GM12801 (cell line): ENCODE measurements at regions not wholly inside any gene's neighbourhood (a gene's known extent, or its start where the extent isn't known, plus 50 kb on each side); places are given as distances from the start of the nearest gene placed in this dataset.

Experiments used
- TF ChIP-seq, protein P1 (sequence below): IDR thresholded peaks from one replicate; pipeline ENCODE4 v1.5.1; 2011; ENCODE audit warnings: control low read depth; ENCODE audit not compliant: insufficient read length; ENCODE audit errors: extremely low read depth

DNA sequence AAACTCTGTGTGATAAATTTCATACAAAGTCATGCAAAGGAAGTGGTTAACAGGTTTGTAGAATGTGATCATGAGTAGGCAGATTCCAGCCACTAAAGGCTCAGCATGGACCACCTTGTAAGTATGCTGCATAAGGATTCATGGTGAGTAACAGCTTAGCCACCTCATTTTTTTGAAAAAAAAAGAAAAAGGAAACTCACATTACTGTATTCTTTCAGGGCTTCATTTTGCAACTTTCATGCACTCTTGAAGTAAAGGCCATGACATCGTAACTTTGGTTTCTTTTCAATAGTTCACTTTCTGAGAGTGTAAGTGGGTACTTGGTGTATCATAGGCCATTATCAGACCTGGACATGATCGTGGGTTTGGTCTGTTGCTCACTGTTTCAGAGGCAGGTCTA lies 175.1 kb downstream of the PCSK1 start:
- TF ChIP-seq, protein P1, sequence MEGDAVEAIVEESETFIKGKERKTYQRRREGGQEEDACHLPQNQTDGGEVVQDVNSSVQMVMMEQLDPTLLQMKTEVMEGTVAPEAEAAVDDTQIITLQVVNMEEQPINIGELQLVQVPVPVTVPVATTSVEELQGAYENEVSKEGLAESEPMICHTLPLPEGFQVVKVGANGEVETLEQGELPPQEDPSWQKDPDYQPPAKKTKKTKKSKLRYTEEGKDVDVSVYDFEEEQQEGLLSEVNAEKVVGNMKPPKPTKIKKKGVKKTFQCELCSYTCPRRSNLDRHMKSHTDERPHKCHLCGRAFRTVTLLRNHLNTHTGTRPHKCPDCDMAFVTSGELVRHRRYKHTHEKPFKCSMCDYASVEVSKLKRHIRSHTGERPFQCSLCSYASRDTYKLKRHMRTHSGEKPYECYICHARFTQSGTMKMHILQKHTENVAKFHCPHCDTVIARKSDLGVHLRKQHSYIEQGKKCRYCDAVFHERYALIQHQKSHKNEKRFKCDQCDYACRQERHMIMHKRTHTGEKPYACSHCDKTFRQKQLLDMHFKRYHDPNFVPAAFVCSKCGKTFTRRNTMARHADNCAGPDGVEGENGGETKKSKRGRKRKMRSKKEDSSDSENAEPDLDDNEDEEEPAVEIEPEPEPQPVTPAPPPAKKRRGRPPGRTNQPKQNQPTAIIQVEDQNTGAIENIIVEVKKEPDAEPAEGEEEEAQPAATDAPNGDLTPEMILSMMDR = no peak

DNA sequence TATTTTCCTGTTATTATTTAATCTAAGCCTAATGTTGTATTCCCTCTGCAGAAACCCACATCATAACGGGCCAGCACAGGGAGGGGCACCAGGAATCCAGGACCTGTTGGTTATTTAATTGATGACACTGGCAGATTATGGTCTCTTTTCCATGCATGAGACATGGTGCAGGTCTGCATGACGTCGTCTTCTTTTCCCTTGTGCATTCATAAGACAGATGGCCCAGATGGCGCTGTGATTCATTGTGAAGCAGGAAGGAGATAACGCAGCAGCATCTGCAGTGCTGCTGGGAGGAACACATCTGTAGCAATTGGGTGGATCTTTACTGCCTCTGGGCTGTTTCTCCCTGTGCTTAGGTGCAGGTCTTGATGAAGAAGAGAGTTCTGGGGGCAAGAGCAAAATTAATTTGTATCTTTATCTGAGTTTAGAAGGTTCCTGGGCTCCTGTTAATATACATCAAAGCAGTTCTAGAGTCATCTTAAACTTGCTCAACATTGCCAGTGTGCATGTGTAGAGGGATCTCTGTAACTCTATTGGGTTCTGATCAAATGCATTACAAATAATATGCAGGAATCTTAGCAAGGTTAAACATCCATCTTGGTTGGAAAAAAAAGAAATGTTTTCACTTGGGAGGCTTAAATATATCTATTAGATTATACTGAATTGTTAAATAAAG lies 176.1 kb downstream of the PCSK1 start:
- TF ChIP-seq, protein P1 = no peak

DNA sequence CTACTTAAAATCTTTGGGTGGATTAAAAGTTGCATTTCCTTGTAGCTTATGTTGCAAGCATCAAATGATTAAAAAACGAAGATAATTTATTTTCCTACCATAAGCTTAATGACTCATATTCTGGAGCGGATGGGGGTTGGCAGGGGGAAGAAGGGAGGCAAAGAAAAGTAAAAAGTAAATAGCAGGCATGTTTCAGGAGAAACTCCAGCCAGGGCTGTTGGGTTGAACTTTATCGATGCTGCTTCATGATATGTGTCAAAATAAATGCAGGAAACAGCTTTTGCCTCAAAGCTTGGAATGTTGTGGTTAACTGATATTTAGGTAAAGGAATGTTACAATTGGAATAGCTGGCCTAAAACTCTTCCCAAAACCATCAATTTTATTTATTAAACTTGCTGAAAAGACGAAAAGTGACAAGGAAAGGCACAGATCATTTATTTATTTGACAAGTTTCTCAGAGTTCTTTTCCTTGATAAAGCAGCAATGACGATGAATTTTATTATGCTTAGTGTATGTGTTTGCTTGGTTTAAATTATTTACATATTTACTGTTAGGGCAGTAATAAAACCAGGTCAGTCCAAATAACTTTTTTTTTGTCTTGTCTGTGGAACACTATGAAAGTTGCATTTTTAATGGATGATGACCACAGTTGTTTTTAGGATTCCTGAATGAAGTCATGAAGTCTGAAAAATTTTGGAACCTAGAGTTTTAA lies 177.9 kb downstream of the PCSK1 start:
- TF ChIP-seq, protein P1 = no peak

DNA sequence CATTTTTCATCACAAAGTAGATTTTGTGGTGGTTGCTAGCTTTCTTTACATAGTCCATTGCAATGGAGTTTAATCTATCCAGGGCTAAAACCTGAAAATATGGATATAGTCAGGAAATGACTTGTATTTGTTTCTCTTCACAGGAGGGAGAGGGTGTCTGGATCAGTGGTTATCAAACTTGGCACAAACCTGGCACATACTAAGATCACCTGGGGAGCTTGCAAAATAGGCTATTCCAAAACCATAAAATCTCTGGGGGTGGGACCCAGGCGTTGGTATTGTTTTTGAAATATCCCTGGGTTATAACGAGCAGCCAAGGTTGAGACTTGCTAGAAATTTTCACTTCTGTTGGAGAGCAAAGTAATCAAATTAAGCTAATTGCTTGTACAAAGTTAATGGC lies 179.9 kb downstream of the PCSK1 start:
- TF ChIP-seq, protein P1 = no peak

DNA sequence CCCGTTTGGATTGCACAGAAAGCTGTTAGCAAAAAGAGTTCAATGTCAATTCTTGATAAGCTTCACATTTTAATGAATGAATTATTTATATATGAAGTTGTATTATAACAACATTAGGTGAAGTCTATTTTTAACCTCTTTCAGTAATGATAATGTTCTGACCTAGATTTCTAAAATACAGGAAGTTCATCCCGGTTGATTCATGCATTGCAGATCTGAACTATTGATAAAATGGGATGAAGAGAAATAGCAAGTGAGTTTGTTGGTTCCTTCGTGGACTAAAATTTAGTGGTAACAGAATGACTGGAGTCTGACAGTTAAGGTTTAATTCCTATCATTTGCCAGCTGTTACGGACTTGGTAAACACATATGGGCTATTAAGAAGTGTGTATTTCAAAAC lies 180.5 kb downstream of the PCSK1 start:
- TF ChIP-seq, protein P1 = no peak

DNA sequence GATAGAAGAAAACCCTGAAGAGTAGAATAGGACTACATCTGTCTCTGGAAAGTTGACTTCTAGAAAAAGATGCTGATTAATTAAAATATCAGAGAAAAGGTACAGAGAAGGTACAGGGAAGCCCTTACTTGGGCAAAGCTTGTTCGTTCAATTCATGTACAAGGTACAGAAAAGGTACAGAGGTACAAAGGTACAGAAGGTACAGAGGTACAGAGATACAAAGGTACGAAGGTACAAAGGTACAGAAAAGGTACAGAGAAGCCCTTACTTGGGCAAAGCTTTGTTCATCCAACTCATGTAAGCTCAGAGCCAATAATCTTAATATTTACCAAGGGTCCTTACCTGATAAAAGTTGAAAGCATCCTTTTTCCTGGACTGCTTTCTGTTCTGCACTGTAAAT lies 182.3 kb downstream of the PCSK1 start:
- TF ChIP-seq, protein P1 = no peak

DNA sequence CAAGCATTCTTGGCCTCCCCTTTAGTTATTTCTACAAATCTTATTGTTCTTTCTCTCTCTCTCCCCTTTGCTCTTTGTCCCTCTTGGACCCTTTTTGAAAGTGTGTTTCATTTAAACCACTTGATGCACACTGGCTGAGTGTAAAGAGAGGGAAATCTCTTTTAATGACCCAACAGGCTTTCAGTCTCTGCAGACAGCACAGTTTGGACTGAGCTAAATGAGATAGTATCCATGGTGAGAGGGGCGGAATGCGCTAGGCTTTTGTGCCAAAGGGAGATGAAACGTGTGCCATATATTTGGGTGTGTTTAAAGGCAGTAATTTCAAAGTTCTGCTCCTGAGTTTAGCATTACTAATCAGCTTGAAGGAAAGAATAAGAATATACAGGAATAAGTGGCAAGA lies 184.9 kb downstream of the PCSK1 start:
- TF ChIP-seq, protein P1 = no peak
